ENCODE measurements at regions not wholly inside any gene's neighbourhood (a gene's known extent, or its start where the extent isn't known, plus 50 kb on each side); places are given as distances from the start of the nearest gene placed in this dataset.

DNA sequence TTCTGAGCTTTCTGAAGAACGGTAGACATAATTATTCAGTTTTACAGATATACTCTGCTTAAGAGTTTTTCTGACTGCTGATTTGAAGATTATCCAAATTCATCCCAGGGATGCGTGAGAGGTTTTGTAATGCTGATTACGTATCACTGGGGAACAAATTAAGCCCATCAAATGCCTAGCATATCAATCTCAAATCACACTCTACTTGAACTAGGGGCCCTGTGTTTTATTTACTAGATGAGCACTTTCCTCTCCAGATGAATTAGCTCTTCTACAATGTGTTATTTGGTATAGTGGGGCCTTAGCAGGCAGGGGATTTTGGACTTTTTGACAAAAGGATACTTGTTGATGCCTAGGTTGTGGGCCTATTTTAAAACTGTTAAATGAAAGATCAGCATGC is 177.9 kb downstream of the JRKL start:
- TF ChIP-seq CTCF (optimal IDR thresholded peaks at IDR 0.05 in 1 of 3, IDR thresholded peaks at IDR 0.05 in 1 of 3, conservative IDR thresholded peaks at IDR 0.05 in 1 of 3; ENCODE audit: extremely low read depth in 1 of 3, insufficient read depth in 2 of 3, low read length in 3 of 3), result no peak
- no peak for TF ChIP-seq EZH2 (IDR thresholded peaks at IDR 0.05; ENCODE audit: low read length)
